Stimulated activated CD4-positive, alpha-beta T cell treated with anti-CD3 and anti-CD28 coated beads, Interleukin-15, amount 100 ng/mL, for 48 hours (primary cell): ENCODE measurements at regions not wholly inside any gene's neighbourhood (a gene's known extent, or its start where the extent isn't known, plus 50 kb on each side); places are given as distances from the start of the nearest gene placed in this dataset.
"Not testable (repeated sequence)": the region's sequence is repeated elsewhere in the genome, so short reads cannot be mapped to it uniquely, and the experiment has no call there.

Experiments
- DNase-seq, 2 donors: peaks; one replicate each; pipeline ENCODE4 v3.0.0-alpha.2; 2020; ENCODE audit warnings: low read depth in 2 of 2

DNA sequence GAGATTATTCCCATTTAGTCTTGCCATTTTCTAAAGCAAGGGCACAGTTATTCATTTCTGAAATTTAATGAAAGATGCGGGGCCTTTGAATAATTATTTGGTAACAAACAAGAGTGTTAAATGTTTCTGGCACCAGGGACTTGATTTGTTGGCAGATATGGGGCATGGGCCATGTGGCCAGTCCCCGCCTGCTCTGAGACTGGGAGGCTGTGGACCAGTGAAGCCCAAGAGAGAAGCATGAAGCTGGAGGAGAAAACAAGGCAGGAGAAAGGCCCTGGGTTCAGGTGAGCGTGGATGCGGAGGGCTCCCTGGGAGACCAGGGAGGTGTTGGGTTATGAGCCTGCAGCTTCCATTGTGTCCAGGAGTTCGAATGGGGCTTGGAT lies 378.5 kb downstream of the TCERG1L start:
- no peak for DNase-seq

DNA sequence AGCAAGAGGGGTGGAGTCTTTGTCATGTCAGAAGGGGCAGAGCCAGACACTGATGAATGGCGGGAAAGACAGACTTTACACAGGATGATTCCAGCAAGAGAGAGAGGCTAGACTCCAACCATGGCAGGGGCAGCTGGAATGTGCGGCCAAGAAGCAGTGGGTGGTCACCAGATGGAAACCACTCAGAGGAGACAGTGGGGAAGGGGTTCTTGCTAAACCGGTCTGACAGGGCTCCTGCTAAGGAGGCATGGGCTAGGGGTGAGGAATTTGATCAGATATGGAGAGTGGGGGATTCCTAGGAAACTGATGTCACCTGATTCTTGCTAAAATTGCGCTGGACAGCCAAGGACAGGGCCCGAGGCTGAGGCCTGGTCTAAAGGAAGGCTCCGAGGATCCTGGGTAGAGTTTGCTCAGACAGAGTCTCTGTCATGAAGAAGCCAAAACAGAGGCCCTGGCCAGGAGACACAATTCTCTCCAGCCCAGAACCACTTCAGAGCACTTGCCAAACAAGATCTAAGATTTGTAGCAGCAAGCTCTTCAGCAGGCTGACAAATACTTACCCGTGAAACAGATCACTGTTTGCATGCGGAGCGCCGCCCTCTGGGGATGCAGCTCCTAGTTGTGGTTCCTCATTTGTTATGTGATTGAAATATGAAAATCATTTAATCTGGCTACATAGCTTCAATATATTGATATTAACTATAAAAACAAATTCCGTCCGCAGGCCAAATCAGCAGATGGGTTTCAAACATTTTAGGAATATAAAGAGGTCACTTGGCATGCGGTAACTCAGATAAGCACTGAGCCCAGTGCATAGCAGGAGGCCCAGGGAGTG lies 377.0 kb downstream of the TCERG1L start:
- no peak for DNase-seq

DNA sequence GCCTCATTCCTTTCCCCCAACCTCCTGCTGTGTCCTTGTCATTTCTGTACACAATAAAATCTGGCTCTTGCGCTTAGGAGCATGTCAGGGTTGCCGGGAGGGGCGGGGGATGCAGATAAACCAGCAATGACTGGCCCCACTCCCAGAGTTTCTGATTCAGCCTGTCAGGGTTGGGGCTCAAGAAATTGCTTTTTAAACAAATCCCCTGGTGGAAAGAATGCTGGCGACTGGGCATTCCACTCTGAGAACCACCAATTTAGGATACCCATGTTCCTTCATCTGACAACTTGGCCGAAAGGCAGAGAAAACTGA lies 376.4 kb downstream of the TCERG1L start:
- DNase-seq = no peak

DNA sequence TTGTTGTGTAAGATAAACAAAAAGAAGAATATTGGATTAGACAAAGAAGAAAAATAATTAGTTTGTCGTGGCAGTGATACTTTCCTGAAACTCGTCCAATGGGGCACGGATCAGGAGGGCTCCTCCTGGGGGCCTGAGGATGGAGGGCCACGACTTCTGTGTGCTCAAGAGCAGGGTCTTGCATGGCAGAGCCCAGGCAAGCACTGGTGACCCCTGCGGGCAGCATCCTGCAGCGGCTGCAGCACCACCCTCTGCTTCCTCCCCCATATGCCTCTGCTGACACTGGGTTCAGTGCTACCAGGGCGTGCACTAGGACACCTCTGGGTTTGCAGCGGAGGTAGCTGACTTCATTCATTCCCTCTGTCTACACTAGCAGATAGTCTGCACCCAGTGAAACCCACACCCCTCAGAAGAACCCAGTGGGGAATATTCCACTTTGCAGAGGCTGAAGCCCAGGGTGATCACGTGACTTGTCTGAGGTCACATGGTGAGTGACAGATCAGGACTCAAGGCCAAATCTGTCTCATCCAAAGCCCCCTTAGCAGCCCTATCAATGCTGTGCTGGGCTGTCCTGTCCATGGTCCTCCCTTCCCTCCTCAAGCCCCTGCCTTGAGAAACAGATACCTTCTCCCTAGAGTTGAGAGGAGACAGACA lies 375.5 kb downstream of the TCERG1L start:
- DNase-seq = no peak

GRCh38 chr10:130936851-130937250 lies 374.7 kb downstream of the TCERG1L start:
- no peak for DNase-seq

DNA sequence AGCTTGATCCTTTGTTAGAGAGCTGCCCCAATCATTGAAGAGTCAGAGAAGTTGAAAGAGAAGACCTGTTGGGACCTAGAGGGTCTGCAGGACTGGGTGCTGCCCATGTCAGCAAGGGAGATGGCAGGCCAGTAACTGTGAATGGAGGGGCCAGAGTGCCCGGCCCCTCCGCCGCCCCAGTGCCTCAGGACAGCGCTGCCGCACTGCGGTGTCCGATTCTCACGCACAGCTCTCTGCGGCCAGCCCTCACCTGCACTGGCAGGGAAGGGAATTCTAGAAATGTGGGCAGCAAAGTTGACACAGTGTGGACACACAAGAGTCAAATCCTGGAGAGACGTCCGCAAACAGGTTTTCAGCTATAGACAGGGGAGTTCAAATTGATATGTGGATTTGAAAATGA lies 373.5 kb downstream of the TCERG1L start:
- DNase-seq = no peak

DNA sequence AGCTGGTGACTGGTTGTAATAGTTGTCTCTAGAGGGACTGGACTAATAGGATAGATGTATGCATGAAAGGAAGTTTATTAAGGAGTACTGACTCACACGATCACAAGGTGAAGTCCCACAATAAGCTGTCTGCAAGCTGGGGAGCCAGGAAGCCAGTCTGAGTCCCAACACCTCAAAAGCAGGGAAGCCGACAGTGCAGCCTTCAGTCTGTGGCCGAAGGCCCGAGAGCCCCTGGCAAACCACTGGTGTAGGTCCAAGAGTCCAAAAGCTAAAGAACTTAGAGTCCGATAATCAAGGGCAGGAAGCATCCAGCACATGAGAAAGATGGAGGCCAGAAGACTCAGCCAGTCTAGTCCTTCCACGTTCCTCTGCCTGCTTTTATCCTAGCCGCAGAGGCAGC lies 372.6 kb downstream of the TCERG1L start:
- DNase-seq = not testable (repeated sequence)

DNA sequence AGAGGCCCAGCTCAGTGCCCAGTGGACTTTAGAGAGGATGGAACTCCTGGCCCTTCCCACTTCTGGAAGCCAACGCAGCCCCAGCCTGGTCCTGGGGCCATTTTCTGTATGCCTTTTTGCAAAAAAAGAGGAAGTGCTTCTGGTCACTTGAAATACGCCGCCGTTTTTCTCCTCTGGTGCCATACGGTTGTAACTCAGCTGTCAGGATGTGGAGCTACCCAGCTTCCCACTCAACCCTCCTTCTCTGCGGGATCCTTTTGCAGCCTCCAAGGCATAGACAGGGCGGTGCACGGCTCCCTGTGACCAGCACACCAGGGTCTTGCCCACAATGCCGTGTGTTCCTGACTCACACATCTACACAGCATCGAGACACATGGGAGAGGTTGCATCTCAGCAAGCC lies 369.6 kb downstream of the TCERG1L start:
- no peak for DNase-seq

DNA sequence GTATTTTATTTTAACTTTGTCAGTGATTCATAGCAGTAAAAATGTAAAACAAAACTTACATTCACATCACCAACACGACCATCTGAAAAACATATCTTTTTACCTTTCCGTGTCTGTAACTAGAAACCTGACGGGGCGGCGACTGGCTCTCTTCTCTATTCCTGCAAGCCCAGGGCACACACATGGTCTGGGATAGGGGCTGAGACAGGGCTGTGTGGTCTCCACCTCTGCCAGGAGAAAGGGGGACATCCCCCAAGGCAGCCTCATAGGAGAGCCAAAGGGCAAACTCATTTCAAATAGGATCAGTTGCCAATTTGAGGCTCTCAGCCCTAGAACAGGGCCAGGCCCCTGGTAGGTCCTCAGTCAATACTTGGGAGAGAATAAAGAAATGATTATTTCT lies 359.4 kb downstream of the TCERG1L start:
- no peak for DNase-seq

GRCh38 chr10:130954326-130954905 lies 357.1 kb downstream of the TCERG1L start:
- no peak for DNase-seq

DNA sequence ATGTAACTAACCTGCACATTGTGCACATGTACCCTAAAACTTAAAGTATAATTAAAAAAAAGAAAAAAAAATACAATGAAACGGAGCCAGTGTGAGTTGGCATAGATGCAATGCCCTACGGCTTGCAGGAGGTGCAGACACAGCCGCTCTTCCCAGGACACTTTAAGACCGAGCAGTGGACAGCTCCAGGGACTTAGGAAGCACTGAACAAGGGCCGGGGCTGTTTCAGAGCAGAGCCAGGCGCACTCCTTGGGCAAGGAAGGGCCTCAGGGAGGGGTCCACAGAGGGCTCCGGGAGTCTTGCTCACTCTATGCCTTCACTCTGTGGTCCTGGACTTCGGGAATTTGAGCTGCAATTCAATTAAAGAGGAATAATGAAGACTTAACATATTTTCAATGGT lies 355.3 kb downstream of the TCERG1L start:
- DNase-seq = no peak

- no peak for DNase-seq
Observed at GRCh38 chr10:130957423-130957822, 354.1 kb downstream of the TCERG1L start.

- no peak for DNase-seq
Observed at GRCh38 chr10:130958003-130958402, 353.5 kb downstream of the TCERG1L start.

GRCh38 chr10:130958981-130959751 lies 352.4 kb downstream of the TCERG1L start:
- DNase-seq = no peak

DNA sequence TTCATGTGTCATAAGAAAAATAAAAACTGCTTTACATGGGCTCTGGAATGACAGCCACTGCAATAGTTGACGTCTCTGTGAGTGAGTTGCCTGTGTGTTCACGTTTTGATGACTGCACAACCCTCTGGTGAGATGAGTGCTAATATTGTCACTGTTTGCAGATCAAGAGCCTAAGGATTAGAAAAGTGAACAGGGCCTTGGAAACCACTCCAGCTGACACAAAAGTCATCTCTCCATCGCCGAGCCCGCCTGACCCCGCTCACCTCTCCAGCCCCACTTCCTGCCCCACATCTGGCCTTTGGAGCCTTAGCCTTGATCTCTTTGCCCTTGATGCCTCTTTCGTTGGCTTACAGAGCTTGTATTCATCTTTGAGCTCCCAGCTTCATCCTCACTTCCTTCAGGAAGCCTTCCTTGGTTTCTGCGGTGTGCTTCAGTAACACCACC lies 351.7 kb downstream of the TCERG1L start:
- no peak for DNase-seq

- DNase-seq = no peak
Observed at GRCh38 chr10:130960531-130960930, 351.0 kb downstream of the TCERG1L start.

GRCh38 chr10:130961506-130962239 lies 349.8 kb downstream of the TCERG1L start:
- no peak for DNase-seq

DNA sequence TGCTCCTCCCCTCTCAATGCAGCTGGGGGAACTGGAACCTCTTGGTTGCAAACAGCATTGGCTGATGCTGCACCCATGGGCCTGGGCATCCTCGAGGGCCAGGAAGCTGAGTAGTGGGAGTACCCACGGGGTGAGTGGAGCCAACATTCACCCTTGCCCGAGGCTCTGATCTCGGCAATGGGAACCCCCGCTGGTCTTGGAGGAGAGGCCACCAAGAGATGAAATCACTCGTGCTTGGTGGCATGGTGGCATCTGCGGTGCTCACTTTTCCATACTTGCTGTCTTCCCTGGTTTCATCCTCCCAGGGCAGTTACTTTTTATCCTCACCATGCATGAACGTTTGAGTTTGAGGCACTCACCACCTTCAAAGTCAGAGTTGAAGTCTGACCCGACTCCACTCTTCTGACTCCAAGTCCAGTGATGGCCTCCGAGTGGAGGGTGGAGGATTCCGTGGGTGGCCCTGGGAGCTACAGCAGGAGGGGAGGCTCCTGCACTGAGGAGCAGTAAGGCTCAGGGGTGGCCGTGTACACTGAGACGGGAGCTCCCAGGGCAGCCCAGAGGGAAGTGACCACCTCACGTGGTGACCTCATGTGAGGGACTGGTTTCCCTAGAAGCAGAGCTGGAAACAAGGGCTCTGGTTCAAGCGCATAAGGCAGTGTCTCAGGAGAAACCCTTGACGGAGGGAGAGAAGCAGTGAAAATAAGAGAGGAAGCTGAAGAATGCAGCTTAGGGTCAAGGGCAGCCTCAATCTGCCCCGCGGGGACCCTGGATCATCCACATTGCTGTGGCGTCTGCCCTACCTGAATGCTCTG lies 349.1 kb downstream of the TCERG1L start:
- no peak for DNase-seq

DNA sequence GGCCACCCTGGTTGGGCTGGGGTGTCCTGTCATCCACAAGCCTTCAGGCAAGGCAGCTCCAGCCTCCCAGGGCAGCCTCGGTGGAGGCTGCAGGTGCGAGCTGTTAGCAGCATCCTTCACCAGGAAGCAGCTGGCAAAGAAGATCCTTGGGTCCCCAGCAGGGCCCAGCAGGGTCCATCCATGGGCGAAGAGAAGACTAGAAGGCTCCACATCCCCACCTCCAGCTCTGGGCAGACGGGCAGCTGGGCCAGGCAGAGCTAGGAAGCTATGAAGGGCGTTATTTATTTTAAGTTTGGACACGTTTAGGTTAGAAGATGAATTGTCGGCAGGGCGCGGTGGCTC lies 348.5 kb downstream of the TCERG1L start:
- no peak for DNase-seq

- no peak for DNase-seq
Observed at GRCh38 chr10:130963786-130964522, 347.6 kb downstream of the TCERG1L start.
